ENCODE measurements at regions not wholly inside any gene's neighbourhood (a gene's known extent, or its start where the extent isn't known, plus 50 kb on each side); places are given as distances from the start of the nearest gene placed in this dataset.

- ATAC-seq (ENCODE audit: low read depth in 2 of 2) (no peak), DNase-seq (no peak)
- peaks cover 0 to 2% (median 0%) of the 10 kb centered on the region in 7 donors for H3K9me3 Mint-ChIP-seq
- peaks cover 0 to 7% (median 0%) of the 10 kb centered on the region in 3 donors for H3K27me3 Mint-ChIP-seq
- H3K36me3 Mint-ChIP-seq: no peaks in the 10 kb centered on the region
- H3K27ac Mint-ChIP-seq: no peak overlapping the region
- no peak overlapping the region for H3K4me3 Mint-ChIP-seq
- no peaks in the 10 kb centered on the region for H3K4me1 Mint-ChIP-seq
These were observed 67.5 kb downstream of the TMX1 start for GRCh38 chr14:51307551-51307950.

DNA sequence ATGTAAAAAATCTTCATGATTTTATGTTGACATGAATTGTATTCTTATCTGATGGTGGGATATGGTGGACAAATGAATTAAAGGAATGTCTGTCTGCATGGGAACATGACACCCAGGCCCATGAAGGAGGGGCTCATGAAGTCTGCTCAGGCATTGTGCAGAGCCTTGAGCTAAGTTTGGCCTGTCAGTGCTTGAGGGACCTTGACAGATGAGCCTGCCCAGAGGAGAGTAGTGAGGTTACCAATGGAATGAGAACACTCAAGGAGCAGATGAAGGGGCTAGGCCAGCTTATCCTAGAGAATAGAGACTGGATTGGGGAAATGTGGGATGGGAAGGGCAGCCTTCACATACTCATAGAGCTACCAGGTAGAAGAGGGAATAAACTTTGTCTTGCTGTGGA, 68.8 kb downstream of the TMX1 start:
- Mint-ChIP-seq H3K27ac (no peak overlapping the region), H3K27me3 (peaks cover 0 to 7% (median 0%) of the 10 kb centered on the region in 3 donors), H3K9me3 (peaks cover 0 to 2% (median 0%) of the 10 kb centered on the region in 7 donors), H3K4me1 (no peaks in the 10 kb centered on the region), H3K4me3 (no peak overlapping the region), H3K36me3 (no peaks in the 10 kb centered on the region)
- ATAC-seq (ENCODE audit: low read depth in 2 of 2) (no peak), DNase-seq (no peak)

GRCh38 chr14:51310505-51310944, 70.5 kb downstream of the TMX1 start:
- Mint-ChIP-seq H3K36me3 (no peaks in the 10 kb centered on the region), H3K27me3 (peaks cover 0 to 7% (median 0%) of the 10 kb centered on the region in 3 donors), H3K4me1 (no peaks in the 10 kb centered on the region), H3K4me3 (no peak overlapping the region), H3K9me3 (peaks cover 0 to 3% (median 0%) of the 10 kb centered on the region in 7 donors), H3K27ac (no peak overlapping the region)
- ATAC-seq (ENCODE audit: low read depth in 2 of 2) (no peak), DNase-seq (no peak)

- peaks cover 0 to 7% (median 0%) of the 10 kb centered on the region in 3 donors for H3K27me3 Mint-ChIP-seq
- H3K4me3 Mint-ChIP-seq: no peak overlapping the region
- no peak overlapping the region for H3K27ac Mint-ChIP-seq
- H3K9me3 Mint-ChIP-seq: peaks cover 0 to 2% (median 0%) of the 10 kb centered on the region in 7 donors
- ATAC-seq (ENCODE audit: low read depth in 2 of 2): no peak
- no peaks in the 10 kb centered on the region for H3K4me1 Mint-ChIP-seq
- DNase-seq: no peak
- no peaks in the 10 kb centered on the region for H3K36me3 Mint-ChIP-seq
These were observed 74.4 kb downstream of the TMX1 start for GRCh38 chr14:51314321-51315015.

DNA sequence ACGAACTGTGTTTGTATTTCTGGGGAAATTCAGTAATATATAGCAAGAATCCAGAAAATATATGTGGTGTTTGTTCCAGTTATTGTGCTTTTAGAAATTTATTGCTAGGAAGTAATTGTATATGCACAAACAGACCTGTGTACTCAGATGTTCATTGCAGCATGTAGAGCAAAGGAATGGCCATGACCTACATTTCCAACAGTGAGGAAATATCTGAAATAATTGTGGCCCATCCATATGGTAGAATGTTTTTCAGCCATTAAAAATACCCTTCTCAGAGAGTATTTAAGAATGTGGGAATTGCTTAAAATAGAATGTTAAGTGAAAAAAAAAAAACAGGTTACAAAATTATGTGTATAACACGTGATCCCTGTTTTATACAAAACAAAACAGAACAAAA, 77.3 kb downstream of the TMX1 start:
- H3K27ac Mint-ChIP-seq: no peak overlapping the region
- no peak for ATAC-seq (ENCODE audit: low read depth in 2 of 2)
- no peaks in the 10 kb centered on the region for H3K36me3 Mint-ChIP-seq
- DNase-seq: no peak
- no peaks in the 10 kb centered on the region for H3K4me1 Mint-ChIP-seq
- peaks cover 0 to 1% (median 0%) of the 10 kb centered on the region in 7 donors for H3K9me3 Mint-ChIP-seq
- H3K4me3 Mint-ChIP-seq: no peak overlapping the region
- no peaks in the 10 kb centered on the region for H3K27me3 Mint-ChIP-seq

GRCh38 chr14:51318813-51319597, 79.0 kb downstream of the TMX1 start:
- no peak overlapping the region for H3K27ac Mint-ChIP-seq
- no peak for ATAC-seq (ENCODE audit: low read depth in 2 of 2)
- H3K4me3 Mint-ChIP-seq: no peak overlapping the region
- H3K9me3 Mint-ChIP-seq: no peaks in the 10 kb centered on the region
- H3K4me1 Mint-ChIP-seq: no peaks in the 10 kb centered on the region
- no peaks in the 10 kb centered on the region for H3K27me3 Mint-ChIP-seq
- DNase-seq: no peak
- H3K36me3 Mint-ChIP-seq: no peaks in the 10 kb centered on the region

DNA sequence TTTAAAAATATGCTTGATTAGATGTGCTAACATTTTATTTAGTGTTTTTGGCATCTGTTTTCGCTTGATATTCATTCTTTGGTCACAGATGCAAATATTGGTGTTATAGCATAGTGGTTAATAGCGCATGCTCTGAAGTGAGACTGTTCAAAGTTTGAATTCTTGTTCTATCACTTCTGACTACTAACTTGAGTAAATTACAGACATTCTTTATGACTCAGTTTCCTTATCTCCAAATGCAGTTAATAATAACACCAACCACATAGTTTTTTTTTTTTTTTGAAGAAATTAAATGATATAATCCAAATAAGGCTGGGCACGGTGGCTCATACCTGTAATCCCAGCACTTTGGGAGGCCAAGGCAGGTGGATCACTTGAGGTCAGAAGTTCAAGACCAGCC, 81.0 kb downstream of the TMX1 start:
- H3K36me3 Mint-ChIP-seq: no peaks in the 10 kb centered on the region
- no peak overlapping the region for H3K27ac Mint-ChIP-seq
- H3K4me1 Mint-ChIP-seq: no peaks in the 10 kb centered on the region
- ATAC-seq (ENCODE audit: low read depth in 2 of 2) (no peak), DNase-seq (no peak)
- no peaks in the 10 kb centered on the region for H3K9me3 Mint-ChIP-seq
- H3K4me3 Mint-ChIP-seq: no peak overlapping the region
- H3K27me3 Mint-ChIP-seq: peaks cover 0 to 8% (median 5%) of the 10 kb centered on the region in 3 donors

GRCh38 chr14:51323492-51323891, 83.4 kb downstream of the TMX1 start:
- no peak for DNase-seq
- H3K4me1 Mint-ChIP-seq: no peaks in the 10 kb centered on the region
- no peaks in the 10 kb centered on the region for H3K36me3 Mint-ChIP-seq
- H3K27ac Mint-ChIP-seq: no peak overlapping the region
- H3K4me3 Mint-ChIP-seq: no peak overlapping the region
- H3K27me3 Mint-ChIP-seq: peaks cover 11 to 26% (median 25%) of the 10 kb centered on the region in 3 donors
- no peaks in the 10 kb centered on the region for H3K9me3 Mint-ChIP-seq
- no peak for ATAC-seq (ENCODE audit: low read depth in 2 of 2)

- ATAC-seq (ENCODE audit: low read depth in 2 of 2): no peak
- Mint-ChIP-seq H3K27ac (no peak overlapping the region), H3K4me1 (no peaks in the 10 kb centered on the region), H3K9me3 (no peaks in the 10 kb centered on the region), H3K27me3 (peaks cover 23 to 40% (median 39%) of the 10 kb centered on the region in 3 donors), H3K36me3 (no peaks in the 10 kb centered on the region), H3K4me3 (no peak overlapping the region)
- DNase-seq: no peak
These were observed 87.3 kb downstream of the TMX1 start for GRCh38 chr14:51327376-51327775.

DNA sequence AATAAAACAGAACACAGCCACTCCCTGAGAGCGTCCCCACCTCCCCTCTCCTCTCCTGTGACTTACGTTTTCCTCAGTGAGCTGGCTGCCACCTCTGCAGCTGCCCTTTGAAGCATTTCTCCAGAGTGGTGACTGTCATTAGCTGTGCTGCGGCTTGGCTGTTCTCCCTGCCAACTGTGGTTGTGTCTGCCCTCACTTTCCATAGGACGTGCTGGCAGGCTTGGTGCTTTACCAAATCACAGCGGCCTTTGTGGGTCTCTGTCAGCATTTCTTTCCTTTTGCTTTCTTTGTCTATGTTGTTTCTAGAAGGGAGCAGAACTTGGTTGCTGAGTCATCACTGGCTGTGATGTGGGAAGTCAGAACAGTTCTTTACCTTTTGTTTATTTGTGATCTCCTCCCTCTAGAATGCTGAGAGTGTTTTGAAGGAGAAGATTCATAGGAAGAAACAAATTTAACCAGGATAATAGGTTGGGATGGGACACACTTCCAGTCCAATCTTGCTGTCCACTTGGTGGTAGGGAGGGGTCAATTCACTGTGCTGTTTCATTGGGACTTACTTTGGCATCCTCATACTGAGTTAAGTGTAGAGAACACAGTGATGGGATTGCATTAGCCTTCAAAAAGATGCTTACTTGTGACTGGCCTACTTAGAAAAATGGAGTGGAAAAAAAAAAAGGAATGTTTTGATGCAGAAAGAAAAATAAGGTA, 88.2 kb downstream of the TMX1 start:
- Mint-ChIP-seq H3K36me3 (no peaks in the 10 kb centered on the region), H3K27me3 (peaks cover 27 to 48% (median 45%) of the 10 kb centered on the region in 3 donors), H3K4me3 (no peak overlapping the region), H3K4me1 (no peaks in the 10 kb centered on the region), H3K27ac (no peak overlapping the region), H3K9me3 (no peaks in the 10 kb centered on the region)
- no peak for ATAC-seq (ENCODE audit: low read depth in 2 of 2)
- DNase-seq: no peak

DNA sequence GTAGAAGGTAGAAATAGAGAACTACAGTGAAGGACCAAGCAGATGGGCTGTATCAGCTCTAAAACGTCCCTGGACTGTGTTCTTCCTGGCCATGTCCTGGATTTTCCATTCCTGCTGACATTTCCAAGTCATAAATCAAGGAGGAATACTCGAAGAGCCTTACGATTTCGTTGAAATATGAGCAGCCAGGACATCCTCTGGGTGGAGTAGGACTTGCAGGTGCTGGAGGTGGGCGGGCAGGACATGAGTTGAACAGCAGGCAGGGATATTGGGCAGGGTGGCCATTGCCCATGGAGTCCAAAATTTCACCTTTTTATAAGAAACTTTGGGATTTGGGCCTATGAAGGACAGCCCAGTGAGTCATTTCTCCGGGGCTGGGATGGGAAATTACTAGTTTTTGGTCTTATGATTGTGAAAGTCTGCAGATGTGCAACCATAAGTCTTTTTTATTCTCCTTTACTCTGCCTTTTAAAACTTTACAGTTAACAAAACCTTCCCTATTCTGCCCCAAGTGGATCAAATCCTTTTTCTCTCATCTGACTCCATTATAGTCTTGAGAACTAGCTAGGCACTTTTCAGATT, 88.8 kb downstream of the TMX1 start:
- no peaks in the 10 kb centered on the region for H3K36me3 Mint-ChIP-seq

DNA sequence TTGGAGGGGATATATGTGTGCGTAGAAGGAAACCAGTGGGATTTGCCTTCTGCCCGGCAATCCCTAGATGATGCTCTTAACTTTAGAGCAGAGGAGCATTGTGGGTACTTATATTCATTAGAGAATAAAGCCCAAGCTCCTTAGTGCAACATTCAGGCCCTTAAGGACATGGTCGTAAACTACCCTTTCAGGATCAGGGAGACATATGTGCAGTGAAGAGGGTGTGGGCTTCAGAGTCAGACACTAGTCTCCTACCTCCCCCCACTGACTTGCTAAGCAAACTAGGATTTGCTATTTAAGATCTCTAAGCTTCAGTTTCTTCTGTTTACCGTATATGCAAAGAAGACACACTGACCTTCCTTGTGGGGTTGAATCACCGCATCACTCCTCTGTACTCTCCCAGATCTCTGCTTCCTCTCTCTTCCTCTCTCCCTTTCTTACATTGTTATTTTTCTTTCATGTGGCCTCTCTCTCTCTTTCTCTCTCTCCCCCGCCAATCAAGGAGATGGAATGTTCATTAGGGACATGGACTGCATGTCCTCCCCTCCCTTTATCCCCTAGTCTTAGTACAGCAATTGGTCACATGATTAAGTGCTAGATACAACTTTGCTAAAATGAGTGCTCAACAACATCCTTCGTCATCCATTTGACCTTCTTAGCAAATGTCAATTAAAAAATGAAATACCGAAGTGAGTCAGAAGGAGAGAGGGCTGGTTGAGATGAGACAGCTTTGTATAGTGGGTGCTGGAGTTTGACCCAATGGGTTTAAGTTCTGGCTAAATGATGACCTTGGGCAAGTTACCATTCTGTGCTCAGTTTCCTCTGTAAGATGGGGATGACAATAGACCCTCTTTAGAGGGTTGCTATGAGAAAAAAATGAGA, 91.7 kb downstream of the TMX1 start:
- ATAC-seq (ENCODE audit: low read depth in 2 of 2): no peak
- H3K36me3 Mint-ChIP-seq: no peaks in the 10 kb centered on the region
- peaks cover 27 to 49% (median 41%) of the 10 kb centered on the region in 3 donors for H3K27me3 Mint-ChIP-seq
- no peak for DNase-seq
- no peaks in the 10 kb centered on the region for H3K4me1 Mint-ChIP-seq
- H3K4me3 Mint-ChIP-seq: no peak overlapping the region
- H3K27ac Mint-ChIP-seq: no peak overlapping the region
- H3K9me3 Mint-ChIP-seq: no peaks in the 10 kb centered on the region

More for the DNA sequence above, 88.8 kb downstream of the TMX1 start:
- Mint-ChIP-seq H3K27me3 (peaks cover 27 to 49% (median 48%) of the 10 kb centered on the region in 3 donors), H3K4me1 (no peaks in the 10 kb centered on the region), H3K9me3 (no peaks in the 10 kb centered on the region), H3K4me3 (no peak overlapping the region), H3K27ac (no peak overlapping the region)
- ATAC-seq (ENCODE audit: low read depth in 2 of 2): no peak
- no peak for DNase-seq

- ATAC-seq (ENCODE audit: low read depth in 2 of 2): no peak
These were observed 93.3 kb downstream of the TMX1 start for GRCh38 chr14:51333299-51333698.

More at GRCh38 chr14:51333299-51333698, 93.3 kb downstream of the TMX1 start:
- Mint-ChIP-seq H3K36me3 (no peaks in the 10 kb centered on the region), H3K9me3 (no peaks in the 10 kb centered on the region), H3K27ac (no peak overlapping the region), H3K4me3 (no peak overlapping the region), H3K27me3 (peaks cover 17 to 36% (median 25%) of the 10 kb centered on the region in 3 donors), H3K4me1 (no peaks in the 10 kb centered on the region)
- no peak for DNase-seq

Data from naive B cell (primary cell).